ENCODE measurements at regions not wholly inside any gene's neighbourhood (a gene's known extent, or its start where the extent isn't known, plus 50 kb on each side); places are given as distances from the start of the nearest gene placed in this dataset.

GRCh38 chr3:73716418-73716817 lies 91.7 kb upstream of the PDZRN3 start:
- TF ChIP-seq CTCF (IDR thresholded peaks at IDR 0.05) (no peak), POLR2A (IDR thresholded peaks at IDR 0.05) (no peak)

Measured in esophagus squamous epithelium (tissue), 4 donors.